IMR-90 (cell line): ENCODE measurements at regions not wholly inside any gene's neighbourhood (a gene's known extent, or its start where the extent isn't known, plus 50 kb on each side); places are given as distances from the start of the nearest gene placed in this dataset.

ENCODE experiments used
- MXI1 ChIP-seq: IDR thresholded peaks from 2 replicates; pipeline ENCODE4 v1.6.1; 2012; ENCODE audit warnings: low read depth, mild to moderate bottlenecking, low read length, moderate library complexity, borderline replicate concordance
- POLR2A ChIP-seq: IDR thresholded peaks from 2 replicates; pipeline ENCODE4 v1.6.1; 2012; ENCODE audit warnings: mild to moderate bottlenecking, low read depth, low read length
- RFX5 ChIP-seq: IDR thresholded peaks from 2 replicates; pipeline ENCODE4 v1.8.0; 2012; ENCODE audit warnings: low read depth, mild to moderate bottlenecking, low read length, moderate library complexity
- TF ChIP-seq, protein P1 (sequence below): conservative IDR thresholded peaks from 2 replicates; pipeline ENCODE4 v1.5.1; 2012; ENCODE audit warnings: mild to moderate bottlenecking, low read depth, low read length, improper control_type of control experiment
- TF ChIP-seq, protein P2 (sequence below): fragments of 150-350 bp; IDR thresholded peaks from 2 replicates; pipeline ENCODE4 v1.6.1; 2016; ENCODE audit warnings: low read depth, mild to moderate bottlenecking, low read length, moderate library complexity, borderline replicate concordance

DNA sequence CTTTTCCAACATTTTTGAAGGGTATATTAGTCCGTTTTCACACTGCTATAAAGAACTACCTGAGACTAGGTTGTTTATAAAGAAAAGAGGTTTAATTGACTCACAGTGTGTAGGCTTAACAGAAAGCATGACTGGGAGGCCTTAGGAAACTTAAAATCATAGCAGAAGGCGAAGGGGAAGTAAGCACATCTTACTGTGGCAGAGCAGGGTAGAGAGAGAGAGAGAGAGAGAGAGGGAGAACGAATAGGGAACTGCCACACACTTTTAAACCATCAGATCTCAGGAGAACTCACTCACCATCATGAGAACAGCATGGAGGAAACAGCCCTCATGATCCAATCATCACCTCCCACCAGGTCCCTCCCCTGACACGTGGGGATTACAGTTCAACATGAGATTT is 420.3 kb downstream of the SOCS6 start:
- TF ChIP-seq POLR2A (no peak), RFX5 (no peak), MXI1 (no peak)
- TF ChIP-seq, protein P1, sequence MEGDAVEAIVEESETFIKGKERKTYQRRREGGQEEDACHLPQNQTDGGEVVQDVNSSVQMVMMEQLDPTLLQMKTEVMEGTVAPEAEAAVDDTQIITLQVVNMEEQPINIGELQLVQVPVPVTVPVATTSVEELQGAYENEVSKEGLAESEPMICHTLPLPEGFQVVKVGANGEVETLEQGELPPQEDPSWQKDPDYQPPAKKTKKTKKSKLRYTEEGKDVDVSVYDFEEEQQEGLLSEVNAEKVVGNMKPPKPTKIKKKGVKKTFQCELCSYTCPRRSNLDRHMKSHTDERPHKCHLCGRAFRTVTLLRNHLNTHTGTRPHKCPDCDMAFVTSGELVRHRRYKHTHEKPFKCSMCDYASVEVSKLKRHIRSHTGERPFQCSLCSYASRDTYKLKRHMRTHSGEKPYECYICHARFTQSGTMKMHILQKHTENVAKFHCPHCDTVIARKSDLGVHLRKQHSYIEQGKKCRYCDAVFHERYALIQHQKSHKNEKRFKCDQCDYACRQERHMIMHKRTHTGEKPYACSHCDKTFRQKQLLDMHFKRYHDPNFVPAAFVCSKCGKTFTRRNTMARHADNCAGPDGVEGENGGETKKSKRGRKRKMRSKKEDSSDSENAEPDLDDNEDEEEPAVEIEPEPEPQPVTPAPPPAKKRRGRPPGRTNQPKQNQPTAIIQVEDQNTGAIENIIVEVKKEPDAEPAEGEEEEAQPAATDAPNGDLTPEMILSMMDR, result no peak
- TF ChIP-seq, protein P2, sequence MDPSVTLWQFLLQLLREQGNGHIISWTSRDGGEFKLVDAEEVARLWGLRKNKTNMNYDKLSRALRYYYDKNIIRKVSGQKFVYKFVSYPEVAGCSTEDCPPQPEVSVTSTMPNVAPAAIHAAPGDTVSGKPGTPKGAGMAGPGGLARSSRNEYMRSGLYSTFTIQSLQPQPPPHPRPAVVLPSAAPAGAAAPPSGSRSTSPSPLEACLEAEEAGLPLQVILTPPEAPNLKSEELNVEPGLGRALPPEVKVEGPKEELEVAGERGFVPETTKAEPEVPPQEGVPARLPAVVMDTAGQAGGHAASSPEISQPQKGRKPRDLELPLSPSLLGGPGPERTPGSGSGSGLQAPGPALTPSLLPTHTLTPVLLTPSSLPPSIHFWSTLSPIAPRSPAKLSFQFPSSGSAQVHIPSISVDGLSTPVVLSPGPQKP, result no peak
